HG03045 (cell line): ENCODE measurements at regions not wholly inside any gene's neighbourhood (a gene's known extent, or its start where the extent isn't known, plus 50 kb on each side); places are given as distances from the start of the nearest gene placed in this dataset.
"Not testable (repeated sequence)": the region's sequence is repeated elsewhere in the genome, so short reads cannot be mapped to it uniquely, and the experiment has no call there.

Source experiments
- ATAC-seq: cut with Tn5 transposase; IDR thresholded peaks from one replicate; pipeline ENCODE4 v1.9.1; 2021; ENCODE audit warnings: mild to moderate bottlenecking, moderate library complexity; ENCODE audit not compliant: unreplicated experiment

DNA sequence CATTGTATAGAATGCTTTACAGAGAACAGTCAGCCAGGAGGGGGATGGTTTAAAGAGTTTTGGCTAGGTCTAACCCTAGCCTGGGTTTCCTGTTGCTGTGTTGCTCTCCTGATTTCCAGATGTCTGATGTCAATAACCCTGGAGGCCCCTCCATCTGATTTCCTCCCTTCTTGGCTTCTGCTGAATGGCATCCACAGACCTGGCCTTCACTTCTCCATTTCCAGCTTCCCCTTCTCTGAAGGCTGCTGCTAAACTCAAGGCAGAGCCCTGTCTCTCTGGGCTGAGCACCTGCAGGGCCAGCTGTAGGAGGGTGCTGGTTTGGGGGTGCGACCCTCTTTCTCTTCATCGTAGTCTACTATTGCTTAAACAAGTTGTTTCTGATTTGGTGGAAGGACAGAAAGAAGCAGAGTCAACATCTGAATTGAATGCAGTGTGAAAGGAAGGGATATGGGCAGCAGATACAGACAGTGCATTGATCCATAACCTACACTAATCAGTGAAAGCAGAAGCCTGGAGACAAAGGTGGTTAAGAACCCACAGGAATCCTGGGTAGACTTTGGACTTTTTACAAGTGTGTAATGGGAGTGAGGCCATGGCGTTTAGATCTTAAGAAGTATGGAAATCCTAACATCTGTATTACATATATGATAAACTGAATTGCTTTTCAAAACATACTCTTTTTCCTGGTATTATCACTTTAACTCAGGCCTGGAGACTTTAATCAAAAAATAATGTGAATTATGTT is 153.6 kb downstream of the HRH4 start:
- no peak for ATAC-seq

DNA sequence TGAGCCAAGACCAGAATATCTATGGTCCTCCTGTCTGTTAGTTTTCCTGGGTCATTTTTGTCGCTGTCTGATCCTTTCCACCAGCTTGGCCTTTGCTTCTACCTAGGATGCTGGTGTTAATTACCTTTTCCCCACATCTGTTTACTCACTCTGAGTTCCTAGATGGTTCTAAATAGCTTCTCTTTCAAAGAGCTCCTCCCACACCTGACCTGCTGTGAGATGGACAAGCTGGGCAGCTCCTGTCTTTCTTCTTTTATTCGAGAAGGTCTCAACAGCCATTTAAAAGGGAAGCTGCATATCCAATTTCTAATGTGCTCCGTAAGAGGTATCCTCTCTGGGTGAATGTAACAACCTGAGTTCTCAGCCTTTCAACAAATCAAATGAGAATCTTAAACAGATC is 156.2 kb downstream of the HRH4 start:
- no peak for ATAC-seq

DNA sequence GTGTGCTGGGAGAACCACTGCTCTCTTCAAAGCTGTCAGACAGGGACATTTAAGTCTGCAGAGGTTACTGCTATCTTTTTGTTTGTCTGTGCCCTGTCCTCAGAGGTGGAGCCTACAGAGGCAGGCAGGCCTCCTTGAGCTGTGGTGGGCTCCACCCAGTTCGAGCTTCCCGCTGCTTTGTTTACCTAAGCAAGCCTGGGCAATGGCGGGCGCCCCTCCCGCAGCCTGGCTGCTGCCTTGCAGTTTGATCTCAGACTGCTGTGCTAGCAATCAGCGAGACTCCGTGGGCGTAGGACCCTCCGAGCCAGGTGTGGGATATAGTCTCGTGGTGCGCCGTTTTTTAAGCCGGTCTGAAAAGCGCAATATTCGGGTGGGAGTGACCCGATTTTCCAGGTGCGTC is 164.0 kb downstream of the HRH4 start:
- not testable (repeated sequence) for ATAC-seq

DNA sequence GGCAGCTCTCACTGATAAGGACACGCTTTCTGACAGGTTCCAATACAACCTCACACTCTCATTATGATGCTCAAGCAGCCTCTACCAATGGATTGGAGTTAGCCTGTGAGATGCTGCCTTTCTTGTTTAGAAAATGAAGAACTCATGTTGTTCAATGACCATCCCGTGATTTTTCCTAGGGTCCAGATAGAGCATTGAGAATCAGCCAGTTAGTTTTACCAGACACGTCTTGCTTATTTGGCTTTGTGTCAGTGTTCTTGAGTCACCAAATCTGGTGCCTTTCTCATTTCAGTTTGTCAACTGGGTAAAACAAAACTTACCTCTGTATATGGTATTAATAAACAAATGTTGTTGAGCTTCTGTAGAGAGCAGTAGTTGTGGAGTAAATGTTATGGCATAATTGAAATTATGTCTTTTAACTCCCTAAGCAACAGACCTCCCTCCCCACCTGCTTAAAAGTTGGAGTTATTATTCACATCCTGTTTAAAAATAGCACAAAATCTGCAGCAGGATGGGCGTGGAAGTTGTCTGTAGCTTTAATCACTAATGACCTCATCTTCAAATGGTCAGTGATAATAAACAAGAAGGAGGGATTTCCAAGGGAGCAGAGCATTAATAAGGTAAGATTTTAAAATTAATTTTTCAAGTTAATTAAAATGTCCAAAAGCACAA is 167.3 kb downstream of the HRH4 start:
- no peak for ATAC-seq

DNA sequence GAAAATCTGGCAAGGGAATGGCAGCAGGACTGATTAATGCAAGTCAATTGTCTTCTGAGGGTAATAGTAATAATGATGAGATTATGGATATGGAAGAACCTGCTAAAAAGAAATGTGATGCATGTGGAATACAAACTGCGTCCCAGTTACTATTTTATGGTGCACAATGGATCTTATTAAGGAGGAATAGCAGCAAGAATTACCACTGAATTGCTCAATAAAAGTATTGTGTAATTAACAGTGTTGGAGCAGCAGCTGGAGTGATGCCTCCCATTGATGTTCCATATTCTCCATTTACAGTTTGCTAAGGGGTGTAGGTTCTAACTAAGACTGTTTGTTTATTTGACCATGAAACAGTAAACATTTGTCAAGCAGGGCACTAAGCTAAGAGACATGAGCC is 167.9 kb downstream of the HRH4 start:
- ATAC-seq, result no peak

DNA sequence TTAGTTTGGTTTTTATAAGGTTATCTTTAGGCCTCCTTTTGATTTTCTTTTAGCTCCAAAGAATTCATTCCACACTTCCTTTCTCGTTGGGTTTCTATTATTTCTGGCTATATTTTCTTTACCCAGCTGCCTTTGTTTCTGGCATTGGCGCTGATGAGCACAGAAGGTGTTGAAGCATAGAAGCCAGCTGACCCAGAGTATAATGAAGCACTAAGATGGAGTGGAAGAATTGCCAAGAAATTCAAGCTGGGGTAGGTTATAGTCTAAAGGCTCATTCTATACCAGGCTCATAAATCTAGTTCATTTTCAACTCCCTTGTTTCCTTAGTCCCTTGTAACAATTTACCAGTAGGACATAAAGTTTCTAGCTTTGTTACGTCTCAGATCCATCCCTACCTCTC is 169.5 kb downstream of the HRH4 start:
- no peak for ATAC-seq

DNA sequence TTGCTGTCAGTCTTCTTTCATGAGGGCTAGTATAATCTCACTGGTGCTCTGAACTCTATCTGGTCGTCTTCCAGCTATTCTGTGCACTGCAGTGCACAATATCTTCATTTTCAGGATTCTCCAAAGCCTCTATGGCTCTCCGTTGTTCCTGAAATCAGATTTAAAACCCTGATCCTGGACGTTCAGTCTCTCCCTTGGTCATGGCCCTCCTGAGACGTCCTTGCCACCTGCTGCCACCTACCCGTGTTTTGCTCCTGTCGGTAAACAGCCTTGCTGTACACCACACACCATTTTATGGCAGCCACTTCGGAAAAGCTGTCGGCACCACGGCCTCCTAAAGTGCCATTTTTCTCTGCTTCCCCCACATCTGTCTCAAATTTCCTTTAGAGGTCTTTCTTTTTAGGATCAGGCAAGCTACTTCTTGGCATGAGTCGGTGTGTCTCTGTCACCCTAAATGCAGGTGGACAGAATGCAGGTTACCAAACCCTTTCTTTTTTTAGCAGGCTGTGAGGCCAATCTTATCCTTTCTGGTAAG is 170.0 kb downstream of the HRH4 start:
- ATAC-seq, result no peak

DNA sequence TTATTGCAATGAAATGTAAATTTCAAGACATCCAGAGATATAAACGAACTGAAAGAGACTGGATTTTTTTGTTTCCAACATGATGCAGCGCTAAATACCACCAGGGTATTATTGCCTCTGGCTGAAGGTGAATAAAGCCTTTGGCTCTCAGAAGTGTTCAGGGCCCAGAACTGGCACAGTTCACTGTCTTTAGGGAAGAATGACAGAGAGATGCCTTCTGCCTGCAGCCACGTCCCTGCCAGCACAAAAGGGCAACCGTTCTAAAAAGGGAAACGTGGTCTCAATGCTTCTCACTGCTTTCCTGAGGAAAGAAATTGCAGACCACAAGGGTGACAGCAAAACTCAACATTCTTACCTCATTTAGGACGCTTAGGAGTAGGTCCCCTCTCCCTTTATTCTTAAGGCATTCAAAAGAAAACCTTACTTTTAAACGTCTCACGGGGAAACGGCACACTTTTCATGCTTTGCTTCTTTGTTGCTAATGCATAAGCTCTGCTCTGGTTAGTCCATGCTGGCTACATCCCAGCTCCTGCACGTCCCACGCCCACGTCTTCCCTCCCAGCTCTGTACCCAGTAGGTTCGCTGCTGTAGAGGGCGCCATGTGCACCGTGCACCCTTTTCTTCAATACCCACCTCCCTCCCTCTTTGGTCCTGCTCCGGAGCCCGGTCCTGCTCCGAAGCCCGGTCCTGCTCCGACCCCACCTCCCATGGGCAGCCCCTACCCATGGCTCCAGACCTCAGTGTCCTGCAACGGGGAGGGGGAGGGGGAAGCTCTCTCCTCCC is 171.0 kb downstream of the HRH4 start:
- ATAC-seq, result no peak

DNA sequence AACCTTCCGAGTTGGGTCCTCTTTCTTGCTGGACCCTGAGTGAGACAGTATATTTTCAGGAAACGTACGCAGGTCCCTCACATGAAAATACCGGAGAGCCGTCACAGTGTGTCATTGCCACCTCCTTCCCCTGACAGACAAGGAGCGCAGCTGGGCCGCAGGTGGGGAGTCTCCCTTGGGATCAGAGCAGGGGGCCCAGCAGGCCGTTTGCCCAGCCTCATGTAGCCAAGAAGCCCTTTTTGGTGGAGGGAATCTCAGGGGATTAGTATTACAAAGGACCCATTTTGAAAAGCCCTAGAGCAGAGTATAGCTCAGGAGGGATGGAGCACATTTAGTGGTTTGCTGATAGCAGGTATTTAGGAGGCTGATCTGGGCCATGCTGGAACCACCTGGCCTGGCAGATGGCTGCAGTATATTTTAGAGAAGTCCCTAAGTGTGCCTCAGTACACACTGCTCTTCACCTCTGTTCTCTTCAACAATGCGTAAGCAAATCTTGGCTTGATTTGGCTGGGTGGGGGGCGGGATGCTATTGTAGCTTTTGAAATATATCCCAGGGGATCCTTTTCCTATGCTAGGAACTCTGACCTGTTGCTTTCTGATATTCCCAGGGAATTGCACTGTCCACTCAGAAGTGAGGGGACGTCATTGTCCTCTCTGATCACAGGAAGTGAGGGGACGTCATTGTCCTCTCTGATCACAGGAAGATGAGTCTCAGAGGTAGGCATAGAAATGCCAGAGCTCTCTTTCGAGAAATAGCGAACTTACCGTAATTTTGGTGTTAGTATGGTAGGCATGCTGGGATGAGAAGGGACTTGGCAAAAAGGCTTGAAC is 171.9 kb downstream of the HRH4 start:
- ATAC-seq, result no peak

DNA sequence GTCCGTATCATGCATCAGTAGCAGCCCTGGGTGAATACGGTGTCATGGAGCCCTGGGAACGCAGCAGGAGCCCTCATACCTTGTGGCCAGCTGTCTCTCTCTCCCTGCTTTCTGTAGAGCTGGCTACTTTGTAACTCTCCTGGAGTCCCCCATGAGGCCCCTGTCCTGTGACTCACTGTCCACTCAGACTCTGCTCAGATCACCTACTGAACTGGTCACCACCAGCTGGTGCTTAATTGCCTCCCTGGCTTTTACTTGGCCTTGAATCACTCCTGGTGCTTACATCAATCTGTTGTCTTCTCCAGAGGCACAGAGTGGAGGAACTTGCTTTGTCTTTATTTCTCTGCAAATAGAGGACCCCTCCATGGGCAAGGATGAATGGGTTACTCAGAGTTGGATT is 172.7 kb downstream of the HRH4 start:
- no peak for ATAC-seq

DNA sequence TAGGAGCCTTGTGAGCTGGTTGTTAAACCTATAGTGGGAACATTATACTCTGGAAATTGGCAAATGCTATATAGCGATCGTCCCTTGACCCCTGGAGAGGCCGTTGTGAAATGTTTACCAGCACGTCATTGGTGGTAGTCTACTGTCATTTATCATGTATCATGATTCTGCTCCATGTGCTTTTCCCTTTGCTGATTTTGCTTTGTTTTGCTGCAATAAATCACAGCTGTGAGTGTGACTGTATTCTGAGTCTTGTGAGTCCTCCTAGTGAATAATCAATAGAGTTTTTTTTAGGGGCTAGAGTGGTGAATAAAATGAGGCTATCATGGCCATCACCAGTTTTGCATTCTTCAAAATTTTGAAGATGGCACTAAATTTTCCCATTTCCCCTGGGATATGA is 189.1 kb downstream of the HRH4 start:
- no peak for ATAC-seq

DNA sequence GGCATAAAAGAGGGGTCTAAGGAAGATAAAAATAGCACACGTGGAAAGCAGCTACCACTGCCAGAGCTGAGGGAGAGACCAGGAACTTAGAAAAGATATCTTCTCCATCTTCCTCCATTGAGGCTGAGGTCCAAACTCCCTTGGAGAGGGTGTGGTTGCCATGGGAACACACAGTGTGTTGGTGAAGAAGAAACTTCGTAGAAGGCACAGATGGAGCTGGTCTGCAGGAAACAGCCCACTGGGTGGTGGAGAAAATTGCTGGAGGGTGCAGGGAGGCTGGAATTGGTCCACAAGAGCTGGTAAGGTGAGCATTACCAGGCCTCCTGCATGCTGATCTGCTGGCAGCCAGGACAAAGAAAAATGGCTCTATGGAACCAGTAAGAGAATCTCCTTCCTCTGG is 191.0 kb downstream of the HRH4 start:
- no peak for ATAC-seq

DNA sequence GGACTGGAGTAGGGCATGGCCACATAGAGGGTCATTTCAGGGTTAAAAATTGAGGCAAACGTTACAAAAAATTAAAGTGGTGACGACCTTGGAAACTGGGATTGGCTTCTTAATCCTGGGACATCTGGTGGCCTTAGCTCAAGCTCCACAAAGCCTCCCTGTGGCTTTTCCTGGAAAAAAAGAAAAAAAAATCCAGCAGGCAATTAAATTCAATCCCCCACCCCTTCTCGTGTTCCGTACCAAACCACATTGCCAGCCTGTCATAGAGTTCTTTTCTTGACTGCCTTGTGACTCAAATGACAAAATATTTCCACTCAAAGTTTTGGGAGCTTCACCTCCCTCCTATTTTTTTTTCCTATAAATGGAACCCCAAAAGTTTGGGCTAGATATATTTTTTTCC is 195.6 kb downstream of the HRH4 start:
- ATAC-seq, result no peak

DNA sequence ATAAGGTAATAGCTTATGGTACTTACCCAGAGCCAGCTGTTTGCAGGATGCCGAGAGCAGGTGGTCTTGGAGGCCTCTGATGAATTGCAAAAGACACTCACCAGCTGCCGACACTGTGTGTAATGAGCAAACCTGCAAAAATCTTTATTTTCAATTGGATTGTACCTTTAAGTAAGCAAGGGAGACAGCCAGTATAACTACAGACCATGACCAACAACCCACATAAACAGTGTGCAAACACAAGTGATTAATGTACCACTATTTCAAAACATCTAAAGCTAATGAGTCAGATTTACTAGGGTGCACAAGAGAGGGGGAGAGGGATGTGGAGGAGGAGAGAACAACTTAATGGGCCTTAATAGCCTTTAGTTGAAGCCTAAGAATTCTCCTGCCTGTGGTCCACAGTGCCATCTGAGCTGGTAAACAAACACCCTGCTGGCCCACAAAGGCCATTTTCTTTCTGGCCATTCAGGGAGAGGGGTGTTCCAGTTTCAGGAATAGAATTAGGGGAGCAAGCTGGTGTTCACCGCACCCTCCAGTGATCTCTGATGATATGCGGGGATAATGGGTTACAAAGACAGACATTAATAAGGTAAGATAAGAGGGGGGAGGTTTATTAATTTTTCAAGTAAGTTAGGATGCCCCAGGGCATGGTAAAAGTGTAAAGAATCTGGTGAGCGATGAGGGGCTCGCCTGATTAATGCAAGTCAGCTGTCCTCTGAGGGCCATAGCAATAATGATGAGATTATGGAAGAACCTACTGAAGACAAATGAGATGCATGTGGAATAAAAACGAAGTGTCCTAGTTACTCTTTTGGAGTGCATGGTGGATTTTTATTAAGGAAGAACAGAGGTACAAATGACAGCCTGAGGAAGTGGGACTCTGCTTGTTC is 196.4 kb downstream of the HRH4 start:
- no peak for ATAC-seq

DNA sequence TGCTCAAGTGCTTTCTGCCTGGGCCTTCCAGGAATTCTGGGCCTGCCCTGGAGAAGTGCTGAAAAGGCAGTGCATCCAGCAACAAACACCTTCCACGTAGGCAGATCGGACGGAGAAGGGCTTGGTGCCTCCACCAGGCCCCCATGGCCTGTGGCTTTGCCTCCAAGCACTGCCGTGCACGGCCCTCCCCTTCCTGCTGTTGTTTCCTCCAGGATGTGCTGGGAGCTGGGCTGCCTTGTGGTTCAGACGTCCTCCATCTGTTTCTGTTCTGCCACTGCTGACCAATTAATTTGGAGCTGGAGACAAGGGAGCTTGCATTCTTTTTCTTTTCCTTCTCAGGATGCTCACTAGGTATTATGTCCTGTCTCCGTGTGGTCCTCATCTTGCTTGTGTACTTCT is 197.0 kb downstream of the HRH4 start:
- no peak for ATAC-seq

DNA sequence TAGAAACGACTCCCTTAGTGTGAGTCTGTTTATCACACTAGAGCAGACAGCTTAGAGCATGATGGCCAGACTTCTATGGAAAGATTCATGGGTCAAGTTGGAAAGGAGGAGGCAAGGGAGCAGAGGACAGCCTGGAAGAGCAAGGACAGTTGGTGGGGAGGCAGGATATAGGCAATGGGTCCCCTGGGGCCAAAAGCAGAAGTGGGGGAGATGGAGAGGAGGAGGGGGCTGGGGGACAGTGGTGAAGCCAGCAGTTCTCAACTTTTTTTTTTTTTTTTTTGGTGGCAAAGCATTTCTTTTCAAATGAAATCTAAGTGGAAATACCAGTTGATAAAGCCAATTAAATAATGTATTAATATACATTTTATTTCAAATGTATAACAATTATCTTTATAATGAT is 197.9 kb downstream of the HRH4 start:
- ATAC-seq, result no peak

DNA sequence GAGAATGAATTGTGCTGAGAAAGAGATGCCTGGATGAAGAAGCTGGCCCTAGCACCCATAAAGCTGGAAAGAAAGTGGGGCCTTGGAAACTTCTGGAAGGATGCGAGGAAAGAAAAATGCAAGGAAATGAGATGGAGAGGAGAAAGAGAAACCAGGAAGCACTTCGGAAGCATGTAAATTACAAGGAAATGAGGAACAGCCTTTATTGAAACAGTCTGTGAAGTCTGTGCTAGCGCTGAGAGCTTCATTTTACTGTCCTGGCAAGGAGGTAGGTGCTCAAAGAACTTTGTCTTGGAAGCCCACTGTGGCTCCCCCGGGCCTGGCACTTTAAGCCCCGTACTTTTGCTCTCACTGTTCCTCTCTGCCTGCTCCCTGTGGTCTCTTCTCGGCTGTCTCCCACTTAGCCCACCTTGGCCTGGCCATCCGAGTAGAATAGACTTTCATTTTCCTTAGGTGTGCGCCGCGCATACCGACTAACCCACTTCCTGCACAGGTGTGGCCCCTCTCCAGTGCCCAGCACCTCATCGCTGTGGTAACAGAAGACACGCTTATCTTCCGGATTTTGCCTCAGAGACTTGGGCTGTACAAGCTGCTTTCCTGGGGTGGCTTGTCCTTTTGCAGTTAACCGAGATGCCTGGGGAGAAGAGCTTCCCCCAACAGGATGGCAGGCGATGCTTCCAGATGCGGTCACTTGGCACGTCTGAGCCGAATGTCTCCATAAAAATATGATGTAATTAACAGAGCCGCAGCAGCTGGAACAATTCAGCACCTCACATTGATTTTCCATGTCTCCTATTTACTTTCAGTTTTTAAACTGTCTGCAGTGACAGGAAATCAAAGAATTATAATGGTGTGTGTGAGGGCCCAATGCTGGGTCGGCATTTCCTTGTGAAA is 199.6 kb downstream of the HRH4 start:
- ATAC-seq, result no peak

DNA sequence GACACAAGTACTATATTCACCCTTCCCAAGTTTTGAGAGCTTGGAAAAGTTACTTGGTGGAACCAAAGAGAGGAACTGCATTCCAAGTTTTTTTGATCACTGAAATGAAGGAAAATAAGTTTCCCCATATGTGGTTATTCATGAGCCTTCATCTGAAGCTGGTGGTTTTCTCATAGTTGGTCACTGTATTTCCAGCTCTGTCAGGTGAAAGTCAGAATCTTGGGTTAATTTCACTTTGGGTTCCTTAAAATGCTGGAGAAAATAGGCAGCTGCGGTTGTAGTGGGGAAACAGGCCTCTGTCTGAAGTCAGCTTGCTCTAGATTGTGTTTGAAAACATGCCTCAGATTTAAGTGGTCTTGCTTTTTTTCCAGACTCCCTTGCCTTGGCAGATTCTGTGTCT is 200.5 kb downstream of the HRH4 start:
- no peak for ATAC-seq

DNA sequence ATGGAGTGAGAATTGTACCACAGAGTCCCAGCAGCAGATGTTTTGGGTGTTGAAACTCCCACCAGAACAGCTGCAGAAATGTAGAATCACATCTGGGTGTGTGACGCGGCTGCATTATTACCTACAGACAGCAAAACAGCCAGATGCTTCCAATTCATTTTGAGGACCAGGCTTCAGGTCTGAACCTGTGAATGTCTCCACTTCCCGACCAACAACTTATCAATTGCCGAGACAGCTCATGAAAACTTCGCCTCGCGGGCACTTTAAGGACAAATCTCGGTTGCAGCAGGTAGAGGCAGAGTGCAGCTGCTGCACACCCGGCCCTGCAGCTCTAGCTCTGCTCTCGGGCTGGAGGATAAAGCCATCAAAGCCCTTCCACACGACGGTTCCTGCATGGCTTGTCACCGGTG is 202.0 kb downstream of the HRH4 start:
- no peak for ATAC-seq
